ENCODE measurements at regions not wholly inside any gene's neighbourhood (a gene's known extent, or its start where the extent isn't known, plus 50 kb on each side); places are given as distances from the start of the nearest gene placed in this dataset.

GRCh38 chr10:94043431-94043990 lies 49.8 kb downstream of the PLCE1 start:
- DNase-seq (ENCODE audit: low read depth) = no peak

GRCh38 chr10:94046098-94046497 lies 52.4 kb downstream of the PLCE1 start:
- DNase-seq (ENCODE audit: low read depth) = no peak

DNA sequence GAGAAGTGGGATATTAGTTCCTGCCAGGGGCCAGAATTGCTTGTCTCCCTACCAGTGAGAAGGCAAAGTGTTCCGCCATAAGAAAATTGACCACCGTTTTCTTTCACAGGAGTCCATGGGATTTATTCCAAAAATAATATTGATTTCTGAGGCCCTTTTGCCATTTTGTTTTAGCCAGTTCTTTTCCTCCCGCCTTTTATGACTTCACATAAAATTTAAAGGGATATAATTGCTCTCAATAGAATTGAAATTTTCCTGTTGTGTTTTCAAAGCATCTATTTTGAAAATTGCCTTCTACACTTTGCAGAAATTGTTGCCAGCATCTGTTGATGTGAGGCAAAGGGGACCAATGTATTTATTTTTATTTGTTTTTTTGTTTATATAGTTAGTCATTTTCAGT lies 53.6 kb downstream of the PLCE1 start:
- no peak for DNase-seq (ENCODE audit: low read depth)

DNA sequence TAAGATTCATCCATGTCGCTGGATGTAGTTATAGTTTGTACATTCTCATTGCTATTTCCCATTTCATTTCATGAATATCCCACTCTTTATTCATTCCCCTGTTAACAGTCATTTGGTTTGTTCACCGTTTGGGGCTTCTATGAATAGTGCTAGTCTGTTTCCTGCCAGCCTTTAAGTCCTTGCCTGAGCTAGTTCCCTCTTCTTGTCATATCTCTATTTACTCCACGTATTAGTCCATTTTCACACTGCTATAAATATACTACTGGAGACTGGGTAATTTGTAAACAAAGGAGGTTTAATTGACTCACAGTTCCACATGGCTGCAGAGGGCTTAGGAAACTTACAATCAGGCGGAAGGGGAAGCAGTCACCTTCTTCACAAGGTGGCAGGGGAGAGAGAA lies 56.2 kb downstream of the PLCE1 start:
- no peak for DNase-seq (ENCODE audit: low read depth)

- no peak for DNase-seq (ENCODE audit: low read depth)
Observed at GRCh38 chr10:94052281-94052680, 58.5 kb downstream of the PLCE1 start.

DNA sequence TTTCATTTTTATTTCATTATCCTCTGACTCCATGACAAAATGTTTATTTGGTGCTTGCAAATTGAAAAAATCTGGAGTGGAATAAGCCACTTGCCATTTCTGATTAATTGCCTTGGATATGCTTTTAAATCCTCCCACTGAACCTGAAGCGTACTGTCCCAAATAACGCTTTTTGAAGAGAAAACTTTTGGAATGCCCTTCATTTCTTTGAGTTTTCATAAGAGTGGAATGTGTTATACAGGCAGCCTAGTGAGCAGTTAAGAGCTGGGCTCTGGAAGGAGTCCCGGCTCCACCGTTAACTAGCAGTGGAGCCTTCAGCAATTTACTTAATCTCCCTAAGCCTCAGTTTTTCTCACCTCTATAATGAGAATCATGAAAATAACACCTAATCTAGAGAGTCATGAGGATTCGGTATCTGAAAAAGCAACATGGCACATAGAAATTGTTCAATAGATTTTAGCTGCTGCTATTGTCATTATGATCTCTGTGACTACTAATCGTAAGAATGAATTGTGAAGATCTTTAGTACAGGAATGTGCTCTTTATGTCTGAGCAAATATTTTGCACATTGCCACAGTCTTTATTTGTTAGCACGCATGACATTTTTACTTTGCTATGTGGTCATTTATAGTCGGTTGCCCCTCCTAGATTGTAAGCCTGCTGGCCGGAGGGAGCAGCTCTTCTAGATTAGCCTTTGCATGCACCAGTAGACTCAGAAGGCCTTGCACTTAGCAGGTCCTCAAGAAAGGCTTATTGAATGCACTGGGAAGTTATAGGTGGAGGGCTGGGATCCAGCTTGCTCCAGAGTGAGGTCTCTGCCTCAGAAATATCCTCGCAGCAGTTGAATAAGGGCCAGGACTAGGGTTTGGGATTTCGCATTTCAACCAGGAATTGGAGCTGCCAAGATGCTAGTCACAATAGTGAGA lies 59.4 kb downstream of the PLCE1 start:
- no peak for DNase-seq (ENCODE audit: low read depth)

DNA sequence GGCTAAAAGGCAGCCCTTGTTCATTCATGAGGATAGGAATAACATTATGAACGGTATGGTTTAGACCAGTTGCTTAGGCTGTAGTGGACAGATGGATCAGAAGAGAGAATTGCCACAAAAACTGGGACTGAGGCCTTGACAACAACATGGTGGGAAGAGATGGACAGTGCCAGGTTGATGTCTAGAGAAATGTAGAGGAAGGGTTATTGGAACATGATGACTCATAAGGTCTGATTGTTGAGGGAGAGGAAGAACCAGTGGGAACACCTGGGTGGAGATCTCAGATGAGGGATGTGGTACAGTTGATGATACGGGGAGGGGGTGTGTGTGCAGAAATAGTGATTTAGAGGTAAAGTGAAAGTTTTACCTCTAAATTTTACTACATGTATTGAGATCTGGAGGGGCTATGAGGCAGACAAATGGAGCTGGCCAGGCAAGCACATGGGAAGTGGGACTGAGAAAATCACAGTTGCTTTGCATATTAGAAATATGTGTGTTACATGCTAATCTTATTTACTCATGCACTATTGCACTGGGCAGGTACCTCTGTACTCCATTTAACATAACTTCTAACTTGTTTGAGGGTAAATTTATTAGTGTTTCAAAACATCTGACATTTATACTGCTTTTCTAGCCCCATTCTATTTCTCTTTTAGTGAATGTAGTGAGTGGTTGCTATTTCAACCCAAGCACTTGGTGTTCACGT lies 65.6 kb downstream of the PLCE1 start:
- no peak for DNase-seq (ENCODE audit: low read depth)

DNA sequence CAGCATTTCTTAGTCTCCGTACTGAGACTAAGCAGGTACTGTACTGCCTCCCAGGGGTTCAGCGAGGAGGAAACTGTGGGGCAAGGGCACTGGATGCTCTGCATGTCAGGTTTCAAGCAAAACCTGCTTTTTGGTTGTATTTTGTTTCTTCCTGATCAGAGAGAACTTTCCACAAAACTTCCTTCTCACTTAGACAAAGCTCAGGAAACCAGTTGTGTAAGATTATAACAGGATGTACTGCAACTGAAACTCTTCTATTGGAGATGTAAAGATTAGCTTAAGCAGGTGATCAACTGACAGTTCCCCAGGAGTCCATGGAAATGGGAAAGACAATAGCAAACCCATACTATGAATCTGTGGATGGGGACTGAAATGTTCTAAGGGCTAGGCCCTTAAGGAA lies 67.3 kb downstream of the PLCE1 start:
- DNase-seq (ENCODE audit: low read depth) = no peak

GRCh38 chr10:94062611-94063010 lies 68.9 kb downstream of the PLCE1 start:
- no peak for DNase-seq (ENCODE audit: low read depth)

GRCh38 chr10:94065362-94065761 lies 71.6 kb downstream of the PLCE1 start:
- no peak for DNase-seq (ENCODE audit: low read depth)

DNA sequence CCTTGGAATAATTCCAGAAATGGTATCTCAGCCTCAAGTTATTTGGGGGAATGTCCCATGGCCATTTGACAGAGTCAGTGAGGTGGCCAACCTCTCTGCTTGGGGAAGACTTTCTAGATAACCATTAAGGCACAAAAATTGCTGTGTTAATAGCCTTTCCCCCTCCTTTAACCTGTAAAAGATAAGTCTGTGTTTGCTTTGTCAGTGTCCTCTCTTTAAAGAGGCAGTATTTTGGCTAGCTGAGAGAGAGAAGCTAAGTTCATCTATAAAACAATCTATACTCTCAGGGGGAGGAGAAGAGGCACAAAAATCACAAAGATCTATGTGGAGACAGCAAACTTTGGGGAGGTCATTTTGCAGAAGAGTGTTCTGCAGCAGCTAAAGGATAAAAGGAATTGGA lies 72.1 kb downstream of the PLCE1 start:
- DNase-seq (ENCODE audit: low read depth) = no peak

DNA sequence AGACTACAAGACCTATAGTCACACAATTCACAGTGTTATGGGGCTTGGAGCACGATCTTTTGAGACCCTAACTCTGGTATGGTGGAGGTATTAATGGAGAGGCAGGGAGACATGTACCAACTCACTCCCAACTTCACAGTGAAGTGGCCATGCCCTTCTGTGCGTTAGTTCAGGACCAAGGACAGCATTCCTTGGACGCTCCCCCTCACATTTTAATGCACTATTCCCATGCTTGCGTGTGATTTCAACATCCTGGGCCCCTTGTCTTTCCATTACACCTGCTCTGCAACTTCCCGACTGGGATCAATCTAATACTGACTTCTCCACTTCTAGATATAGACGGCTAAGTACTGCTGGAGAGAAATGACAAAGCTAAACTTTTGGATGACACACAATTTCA lies 72.7 kb downstream of the PLCE1 start:
- DNase-seq (ENCODE audit: low read depth) = no peak

DNA sequence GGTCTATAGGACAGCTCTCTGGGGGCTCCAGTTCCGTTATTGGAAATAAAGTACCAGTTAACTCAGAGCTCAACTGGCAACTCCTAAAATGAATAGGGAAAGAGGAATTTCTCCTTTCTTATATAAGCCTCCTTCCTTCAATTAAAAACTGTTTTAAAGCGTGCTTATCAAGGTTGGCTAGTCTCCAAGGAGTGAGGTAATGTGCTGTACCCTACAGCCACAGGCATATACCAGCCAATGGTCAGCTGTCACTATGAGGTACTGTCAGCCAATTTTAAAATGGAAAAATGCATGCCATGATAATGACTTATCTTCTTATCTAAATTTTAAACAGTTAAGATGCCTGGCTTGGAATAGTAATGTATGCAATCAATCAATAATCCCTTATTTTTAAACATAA lies 76.2 kb downstream of the PLCE1 start:
- DNase-seq (ENCODE audit: low read depth) = no peak

GRCh38 chr10:94074462-94074861 lies 80.7 kb downstream of the PLCE1 start:
- no peak for DNase-seq (ENCODE audit: low read depth)

GRCh38 chr10:94075506-94075905 lies 81.8 kb downstream of the PLCE1 start:
- DNase-seq (ENCODE audit: low read depth) = no peak

DNA sequence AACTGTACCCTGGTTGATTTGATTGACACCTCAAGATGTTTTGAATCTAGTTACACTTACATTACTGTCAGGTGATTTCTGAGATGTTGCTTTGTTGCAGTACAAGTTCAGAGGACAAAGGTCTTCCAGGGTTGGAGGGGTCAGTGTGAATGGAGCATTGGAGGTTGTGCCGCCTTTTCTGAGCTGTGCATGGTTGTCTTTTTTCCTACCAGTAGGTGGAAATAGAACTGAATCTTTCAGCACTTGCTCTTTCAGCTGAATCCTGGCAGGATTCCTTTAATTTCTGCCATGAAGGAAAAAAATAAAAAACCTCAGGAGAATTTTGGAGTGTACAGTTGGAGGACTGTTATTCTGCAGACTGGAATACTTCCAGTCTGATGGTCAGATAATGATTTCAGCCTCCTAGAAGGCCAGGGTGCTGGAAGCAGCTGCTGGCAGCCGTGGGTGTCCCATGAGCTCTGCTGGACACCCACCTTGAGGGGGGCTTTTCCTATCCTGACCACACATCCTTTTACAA lies 82.7 kb downstream of the PLCE1 start:
- no peak for DNase-seq (ENCODE audit: low read depth)

DNA sequence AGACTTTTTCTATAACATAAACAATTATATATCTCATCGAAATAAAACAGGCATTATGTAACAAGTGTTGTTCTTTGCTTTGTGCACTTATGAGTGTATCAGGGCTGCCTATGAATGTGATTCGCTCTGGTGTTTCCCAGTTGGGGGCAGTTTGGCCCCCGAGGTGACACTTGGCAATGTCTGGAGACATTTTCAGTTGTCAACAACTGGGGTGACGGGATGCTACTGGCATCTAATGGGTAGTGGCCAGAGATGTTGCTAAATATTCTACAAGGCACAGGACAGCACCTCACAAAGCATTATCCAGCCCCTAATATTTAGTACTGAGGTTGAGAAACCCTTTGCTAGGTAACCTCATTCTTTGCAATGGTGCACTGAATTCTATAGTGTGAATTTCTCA lies 83.3 kb downstream of the PLCE1 start:
- DNase-seq (ENCODE audit: low read depth) = no peak

- no peak for DNase-seq (ENCODE audit: low read depth)
Observed at GRCh38 chr10:94080108-94080507, 86.4 kb downstream of the PLCE1 start.

DNA sequence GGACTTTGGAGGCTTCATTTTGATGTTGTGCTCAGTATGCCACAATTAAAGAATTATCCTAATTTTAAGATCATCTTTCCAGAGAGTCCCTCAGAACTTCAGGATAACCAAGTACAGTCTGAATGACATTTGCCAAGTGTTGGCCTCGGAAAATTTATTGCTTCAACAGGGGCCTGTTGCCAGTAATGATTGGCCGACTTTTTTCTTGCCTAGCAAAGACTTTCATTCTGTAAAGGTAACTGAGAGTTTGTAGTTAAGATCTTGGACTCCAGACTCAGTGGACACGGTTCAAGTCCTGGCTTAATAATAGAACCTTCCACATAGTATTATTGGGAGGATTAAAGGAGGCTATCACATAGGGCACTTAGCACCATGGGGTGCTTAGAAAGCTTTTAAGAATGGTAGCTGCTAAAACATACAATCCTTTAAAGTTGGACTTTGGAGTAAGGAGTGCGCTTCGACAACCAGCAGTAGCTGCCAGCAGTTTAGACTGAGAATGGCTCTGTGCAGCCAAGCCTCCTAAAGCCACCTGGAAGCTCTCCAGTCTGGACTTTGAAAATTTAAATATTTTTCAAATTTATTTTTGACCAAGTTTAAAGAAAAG lies 90.0 kb downstream of the PLCE1 start:
- no peak for DNase-seq (ENCODE audit: low read depth)

DNA sequence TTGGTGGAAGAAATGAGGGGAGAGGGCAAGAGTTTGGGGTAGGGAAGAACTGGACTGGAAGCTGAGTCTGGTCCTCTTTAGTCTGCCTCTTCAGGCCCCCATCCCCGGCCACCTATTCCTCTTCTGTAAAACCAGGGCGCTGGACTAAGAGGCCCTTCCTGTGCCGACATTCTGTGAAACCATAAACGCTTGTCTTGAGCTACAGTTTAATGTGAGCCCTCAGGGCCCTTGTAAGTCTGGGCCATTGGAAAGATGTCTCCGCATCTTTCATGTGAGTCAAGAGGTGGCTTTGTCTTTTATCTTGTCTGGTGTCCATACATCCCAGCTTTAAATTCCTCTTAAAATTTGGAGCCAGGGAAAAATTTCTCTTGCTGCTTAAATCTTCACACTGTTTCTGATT lies 90.6 kb downstream of the PLCE1 start:
- no peak for DNase-seq (ENCODE audit: low read depth)

DNA sequence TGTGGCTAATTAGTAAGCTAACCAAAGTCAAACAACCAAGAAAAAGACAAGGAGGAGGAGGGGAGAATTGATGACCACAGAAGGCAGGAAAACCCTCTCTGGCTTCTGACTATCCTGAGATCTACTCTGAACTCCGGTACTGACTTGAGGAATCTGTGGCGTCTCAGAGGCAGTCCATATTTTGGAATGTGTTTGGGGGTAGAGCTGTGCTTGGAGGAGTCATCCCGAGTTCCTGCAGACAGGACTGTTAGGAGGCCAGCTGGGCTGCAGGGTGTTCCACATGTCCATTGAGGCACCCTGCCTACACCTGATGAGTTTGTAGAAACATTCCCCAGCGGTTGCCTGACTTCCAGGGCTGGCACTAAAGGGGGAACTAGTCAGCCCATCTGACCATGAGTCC lies 91.6 kb downstream of the PLCE1 start:
- no peak for DNase-seq (ENCODE audit: low read depth)

GRCh38 chr10:94085766-94086437 lies 92.2 kb downstream of the PLCE1 start:
- no peak for DNase-seq (ENCODE audit: low read depth)

Data from activated T-helper 9 cell treated with anti-CD3 and anti-CD28 coated beads, Interleukin-2, amount 50 U/mL, for 16 hours (primary cell).